NOMO-1 (cell line): ENCODE measurements at regions not wholly inside any gene's neighbourhood (a gene's known extent, or its start where the extent isn't known, plus 50 kb on each side); places are given as distances from the start of the nearest gene placed in this dataset.
"Not testable (repeated sequence)": the region's sequence is repeated elsewhere in the genome, so short reads cannot be mapped to it uniquely, and the experiment has no call there.

ENCODE experiments used
- DNase-seq, 2 experiments: peaks; one replicate each; lab custom pipeline; 2025; ENCODE audit not compliant: unreplicated experiment in 2 of 2; lab: John Stamatoyannopoulos, UW

DNA sequence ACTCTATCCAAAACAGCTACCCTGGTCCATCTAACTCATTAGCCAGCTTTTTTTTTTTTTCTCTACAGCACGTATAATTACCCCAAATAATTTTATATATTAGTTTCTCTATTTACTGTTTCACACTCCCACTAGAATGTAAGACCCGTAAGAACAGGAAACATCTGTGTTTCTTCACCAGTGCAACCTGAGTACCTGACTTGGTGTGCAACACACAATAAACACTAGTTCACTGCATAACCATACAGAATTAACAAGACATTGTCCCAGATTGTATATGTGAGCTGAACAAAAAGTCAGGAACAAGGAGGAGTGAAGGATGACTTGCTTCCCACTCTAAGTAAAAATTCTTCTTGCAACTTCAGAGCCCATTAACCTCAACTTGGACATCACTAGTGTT, 180.2 kb upstream of the AKR1E2 start:
- DNase-seq = no peak

DNA sequence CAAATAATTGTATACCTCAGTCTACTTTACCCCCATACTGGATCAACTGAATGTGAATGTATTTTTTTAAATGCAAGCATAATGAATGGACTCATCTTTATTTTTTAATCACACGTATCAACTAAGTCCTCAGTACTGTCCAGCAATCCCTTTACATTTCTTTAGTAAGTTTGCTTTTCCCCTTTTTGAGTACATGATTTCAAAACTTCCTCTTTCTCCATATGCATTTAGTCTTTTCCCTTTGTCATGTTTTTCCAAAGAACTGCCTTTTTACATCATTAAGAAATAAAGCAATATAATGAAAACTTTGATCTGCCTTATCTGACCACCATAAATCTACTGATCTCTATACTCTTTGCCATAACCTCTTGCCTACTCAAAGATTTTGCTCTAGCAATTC, 182.5 kb upstream of the AKR1E2 start:
- DNase-seq = peak in 1 of 2 experiments; percentile 61

DNA sequence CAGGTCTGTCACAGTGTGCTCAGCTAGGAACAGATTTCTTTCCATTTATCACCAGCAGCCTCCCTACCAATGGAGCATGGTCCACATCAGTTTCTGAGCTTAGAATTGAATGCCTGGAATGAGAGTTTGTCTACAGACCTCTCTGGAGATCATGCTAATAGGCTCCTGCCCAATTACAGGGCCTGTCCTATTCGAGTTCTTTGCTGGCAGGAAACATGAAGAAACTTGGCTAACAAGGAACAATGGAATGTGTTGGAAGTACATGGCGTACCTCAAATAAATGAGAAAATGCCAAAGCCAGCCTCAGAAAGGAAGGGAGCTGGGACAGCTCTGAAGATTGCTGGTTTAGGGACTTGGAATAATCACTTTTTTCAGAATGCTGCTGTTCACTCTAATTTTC, 186.0 kb upstream of the AKR1E2 start:
- no peak for DNase-seq

DNA sequence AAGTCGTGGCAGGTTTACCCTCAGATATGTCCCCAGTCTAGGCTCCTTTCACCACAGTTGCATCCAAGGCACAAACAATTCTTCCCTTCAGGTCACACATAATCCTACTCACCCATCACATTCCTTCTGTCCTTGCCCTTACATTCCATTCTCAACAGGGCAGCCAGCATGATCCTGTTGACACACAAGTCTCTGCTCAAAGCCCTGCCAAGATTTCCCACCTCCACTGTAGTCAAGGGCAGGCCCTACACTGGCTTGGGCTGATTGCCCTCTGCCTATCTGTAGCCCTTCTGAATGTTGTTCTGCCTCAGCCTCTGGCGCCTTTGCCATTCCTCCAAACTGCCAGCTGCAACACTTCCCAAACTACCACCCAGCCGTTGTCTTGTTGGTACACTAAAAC, 187.9 kb upstream of the AKR1E2 start:
- DNase-seq = no peak

DNA sequence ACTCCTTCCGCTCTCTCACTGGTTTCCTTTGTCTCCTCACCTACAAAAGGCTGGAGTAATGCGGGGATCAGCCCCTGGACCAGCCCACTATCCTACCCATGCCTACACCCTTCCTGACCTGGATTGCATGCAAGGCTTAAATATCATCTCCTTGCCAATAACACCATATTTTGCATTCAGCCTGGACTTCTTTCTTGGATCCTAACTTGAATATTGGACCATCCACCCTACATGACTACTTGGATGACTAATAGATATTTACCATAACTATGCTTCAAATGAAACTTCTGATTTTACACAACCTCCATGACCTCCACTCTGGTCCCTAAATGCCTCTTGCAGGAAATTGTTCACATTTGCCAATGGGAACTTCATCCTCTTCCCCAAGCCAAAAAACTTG, 188.3 kb upstream of the AKR1E2 start:
- DNase-seq = no peak

DNA sequence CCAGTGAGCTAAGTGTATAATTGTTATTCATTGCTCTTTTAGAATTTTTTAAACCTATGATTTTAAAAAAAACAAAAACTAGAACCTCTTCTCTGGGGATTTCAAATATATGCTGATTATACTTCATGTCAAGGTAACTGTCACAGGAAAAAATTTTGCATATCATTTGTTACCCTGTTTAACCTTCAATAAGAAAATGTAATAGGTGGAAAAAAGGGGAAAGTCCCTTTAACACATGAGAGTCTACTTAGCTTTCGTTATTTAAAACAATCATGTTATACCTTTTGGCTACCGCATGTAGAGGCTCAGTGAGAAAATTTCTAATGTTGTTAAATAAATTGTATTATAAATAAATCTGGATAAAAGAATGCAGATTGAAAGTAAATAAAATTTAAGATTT, 190.1 kb upstream of the AKR1E2 start:
- no peak for DNase-seq

DNA sequence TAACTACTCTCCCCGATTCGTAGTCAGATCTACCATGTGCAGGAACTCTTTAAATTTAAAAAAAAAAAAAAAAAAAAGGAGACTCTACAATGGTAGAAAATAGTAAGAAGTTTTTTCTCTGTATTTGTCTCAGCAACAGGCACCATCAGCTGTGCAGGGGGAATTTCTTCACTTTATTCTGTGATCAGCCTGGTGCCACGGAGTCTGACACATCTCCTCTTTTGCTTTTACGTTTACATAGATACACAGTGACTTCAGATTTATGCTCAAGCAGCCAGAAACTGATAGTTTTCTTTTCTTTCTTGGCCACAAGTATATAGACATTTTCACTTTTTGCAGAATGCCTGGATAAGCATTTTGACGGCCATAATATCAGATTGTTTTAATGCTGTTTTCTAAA, 190.6 kb upstream of the AKR1E2 start:
- DNase-seq = no peak

DNA sequence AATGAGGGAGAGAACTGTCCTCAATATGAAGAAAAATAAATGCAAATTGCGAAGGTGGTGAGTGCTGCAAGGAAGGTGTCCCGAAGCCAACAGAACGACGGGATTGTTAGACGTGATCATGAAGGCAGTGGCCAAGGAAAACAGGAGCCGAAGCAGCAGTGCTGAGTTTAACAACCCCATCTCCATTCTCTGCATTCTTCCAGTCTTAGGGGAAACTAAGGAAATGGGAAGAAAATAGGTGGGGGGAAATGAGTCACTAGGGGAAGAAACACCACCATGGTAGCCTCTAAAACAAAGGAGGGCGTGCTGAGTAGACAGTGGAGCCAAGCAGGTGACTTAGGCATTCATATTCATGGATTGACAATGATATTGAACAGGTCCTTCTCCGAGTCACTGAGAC, 192.2 kb upstream of the AKR1E2 start:
- no peak for DNase-seq

DNA sequence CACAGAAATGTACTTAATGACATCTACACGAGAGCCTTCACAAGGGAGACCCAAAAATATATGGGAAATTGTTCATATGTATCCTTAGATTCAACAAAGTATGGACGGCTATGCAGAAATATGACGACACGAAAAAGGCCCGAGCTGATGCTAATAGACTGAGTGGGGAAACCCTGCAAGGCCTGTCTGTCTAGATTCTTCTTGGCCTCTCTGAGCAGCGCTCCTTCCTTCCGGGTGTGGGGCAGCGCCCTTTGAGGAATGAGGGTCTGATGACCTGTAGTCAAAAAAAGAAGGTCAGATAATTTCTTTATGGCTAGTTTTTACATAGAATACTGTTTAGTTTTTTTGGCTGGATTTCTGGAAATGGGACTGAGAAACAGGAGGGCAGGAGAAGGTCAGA, 192.8 kb upstream of the AKR1E2 start:
- no peak for DNase-seq

DNA sequence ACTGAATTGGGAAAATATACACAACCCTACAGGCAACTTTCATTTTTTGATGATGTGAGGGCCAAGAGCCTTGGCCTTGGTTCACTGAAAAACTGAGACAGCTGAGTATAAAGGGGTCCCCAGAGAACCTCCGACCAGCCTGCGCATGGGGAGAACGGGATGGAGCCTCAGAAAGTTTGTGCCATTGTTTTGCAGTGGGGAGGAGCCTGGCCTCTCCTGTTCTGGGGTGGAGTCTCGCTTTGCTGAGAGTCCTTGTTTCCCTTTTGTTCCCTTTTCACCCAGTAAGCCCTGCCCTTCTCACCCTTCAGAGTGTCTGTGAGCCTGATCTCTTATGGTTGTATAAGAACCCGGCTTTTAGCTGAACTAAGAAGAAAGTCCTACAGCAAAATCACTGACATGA, 193.2 kb upstream of the AKR1E2 start:
- no peak for DNase-seq

DNA sequence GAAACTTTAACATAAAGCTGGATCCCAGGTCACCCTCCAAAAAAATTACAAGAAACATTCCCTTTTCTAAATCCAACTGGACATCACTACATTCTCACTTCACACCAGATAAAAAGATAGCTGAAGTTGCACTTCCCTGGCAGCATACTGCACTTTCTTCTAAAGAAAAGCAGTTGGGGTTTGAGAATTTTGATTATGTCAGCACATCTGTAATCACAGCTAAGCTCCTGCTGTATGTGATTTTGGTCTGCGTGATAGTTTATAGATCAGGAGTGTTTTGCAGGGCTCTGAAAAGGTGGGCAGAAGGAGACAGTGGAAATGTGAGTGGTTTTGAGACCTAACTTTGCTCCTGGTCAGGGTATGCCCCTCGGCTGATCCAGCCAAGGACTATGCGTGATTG, 199.1 kb upstream of the AKR1E2 start:
- no peak for DNase-seq

DNA sequence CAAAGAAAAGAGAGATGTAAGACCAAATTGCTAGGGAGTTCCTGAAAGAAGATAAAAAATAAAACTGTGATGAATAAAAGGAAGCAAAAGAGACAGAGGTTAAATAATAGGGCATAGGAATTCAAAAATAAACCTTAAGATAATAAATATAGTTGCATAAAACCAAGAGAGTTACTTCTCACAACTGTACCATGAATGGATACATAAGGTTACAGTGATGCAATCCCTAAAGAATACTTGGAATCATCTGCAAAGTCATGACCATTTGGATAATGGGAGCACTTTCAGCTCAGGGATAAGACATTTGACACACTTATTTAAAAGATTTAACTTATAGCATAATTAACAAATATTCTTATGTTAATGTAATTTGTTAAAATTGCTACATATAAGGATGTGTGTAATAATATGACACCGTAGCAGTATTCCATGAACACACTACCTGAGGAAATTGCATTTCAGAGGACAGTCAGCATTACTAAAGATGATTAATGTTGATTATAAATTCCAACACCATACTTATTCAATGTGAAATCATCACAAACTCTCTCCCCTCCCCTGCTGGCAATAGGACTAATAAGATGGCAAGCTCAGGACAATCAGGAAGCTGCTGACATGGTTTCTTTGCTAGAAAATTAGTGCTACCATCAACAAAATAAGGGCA, 202.1 kb upstream of the AKR1E2 start:
- no peak for DNase-seq

DNA sequence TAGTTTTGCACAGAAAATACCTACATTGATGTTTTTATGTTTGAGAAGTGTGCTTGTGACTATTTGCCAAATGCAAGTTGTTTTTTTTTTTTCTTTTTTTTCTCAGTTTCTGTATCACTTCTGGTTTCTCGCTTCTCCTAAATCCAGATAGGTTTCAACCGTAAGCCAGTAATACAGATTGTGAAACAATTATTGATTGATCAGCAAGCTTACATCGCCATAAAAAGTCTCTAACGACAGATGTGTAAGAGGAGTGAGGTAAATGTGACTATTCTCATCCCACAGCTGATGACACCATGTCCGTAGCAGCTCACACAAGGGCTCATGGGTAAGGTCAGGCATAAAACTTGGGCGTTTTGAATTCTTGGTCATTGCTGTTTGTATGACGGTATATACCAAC, 202.8 kb upstream of the AKR1E2 start:
- peak; percentile 11 to 61 for DNase-seq

DNA sequence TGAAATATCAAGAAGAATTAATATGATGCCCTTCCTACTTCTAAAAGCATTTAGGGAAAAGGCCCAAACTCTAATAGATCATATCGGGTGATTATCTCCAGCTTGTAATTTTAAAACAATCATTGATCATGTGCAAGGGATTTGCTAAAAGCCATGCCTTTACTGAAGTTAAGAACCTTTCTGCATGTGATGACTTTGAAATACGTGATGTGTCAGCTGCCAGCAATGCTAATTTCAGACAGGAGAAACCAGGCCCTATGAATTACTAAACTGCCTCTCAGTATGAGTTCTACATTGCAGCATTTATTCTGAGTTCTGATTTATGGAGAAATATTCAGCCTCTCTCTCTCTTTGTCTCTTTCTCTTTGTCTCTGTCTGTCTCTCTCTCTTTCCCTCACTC, 203.6 kb upstream of the AKR1E2 start:
- DNase-seq = peak in 1 of 2 experiments; percentile 25

DNA sequence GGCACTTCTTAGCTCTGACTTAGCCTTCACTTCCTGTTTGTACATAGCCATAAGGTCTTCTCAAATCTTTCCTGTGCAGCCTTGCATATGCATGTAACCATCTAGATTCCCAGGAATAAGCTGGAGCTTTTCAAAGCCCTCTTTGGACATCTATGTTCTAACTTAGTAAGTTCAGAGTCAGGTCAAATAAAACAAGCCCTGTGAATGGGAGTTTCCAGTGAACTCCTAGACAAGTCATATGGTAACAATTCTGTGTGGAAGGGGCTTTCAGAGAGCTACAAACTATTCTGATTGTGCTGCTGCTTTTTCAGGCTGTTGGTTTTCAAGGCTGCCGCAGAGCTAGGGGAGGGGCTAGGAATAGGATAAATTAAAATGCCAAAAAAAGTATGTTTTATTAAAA, 208.4 kb upstream of the AKR1E2 start:
- no peak for DNase-seq

DNA sequence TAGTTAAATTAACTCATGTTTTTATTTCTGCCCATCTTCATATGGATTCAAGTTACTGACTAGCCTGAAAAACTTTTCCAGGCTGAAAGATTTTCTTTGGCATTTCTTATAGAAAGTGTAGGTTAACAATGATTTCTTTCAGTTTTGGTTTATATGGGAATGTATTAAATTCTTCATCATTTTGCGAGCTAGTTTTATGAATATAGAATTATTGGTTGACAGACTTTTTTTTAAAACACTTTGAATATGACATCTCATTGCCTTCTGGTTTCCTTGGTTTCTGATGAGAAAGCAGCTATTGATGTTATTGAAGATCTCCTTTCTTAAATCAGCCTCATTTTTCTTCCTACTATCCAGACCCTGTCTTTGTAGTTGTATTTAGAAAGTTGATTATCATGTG, 211.0 kb upstream of the AKR1E2 start:
- no peak for DNase-seq

DNA sequence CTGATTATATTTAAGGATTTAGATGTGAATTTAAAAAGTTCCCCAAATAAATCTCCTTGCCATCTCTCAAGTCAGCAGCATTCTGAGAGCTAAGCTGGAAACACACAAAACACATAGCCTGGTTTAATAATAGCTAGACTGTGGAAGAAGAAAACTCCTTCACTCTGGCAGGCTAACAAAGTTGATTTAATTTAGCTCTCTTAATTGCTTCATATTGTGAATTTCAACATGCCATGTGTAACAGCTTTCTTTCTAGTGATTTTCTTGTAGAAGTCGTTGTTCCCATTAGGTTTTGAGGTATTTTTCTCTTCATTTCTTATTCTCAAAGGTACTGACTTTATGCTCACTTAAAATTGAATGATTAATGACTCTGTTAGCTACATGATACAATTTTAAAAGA, 216.8 kb upstream of the AKR1E2 start:
- DNase-seq = no peak

DNA sequence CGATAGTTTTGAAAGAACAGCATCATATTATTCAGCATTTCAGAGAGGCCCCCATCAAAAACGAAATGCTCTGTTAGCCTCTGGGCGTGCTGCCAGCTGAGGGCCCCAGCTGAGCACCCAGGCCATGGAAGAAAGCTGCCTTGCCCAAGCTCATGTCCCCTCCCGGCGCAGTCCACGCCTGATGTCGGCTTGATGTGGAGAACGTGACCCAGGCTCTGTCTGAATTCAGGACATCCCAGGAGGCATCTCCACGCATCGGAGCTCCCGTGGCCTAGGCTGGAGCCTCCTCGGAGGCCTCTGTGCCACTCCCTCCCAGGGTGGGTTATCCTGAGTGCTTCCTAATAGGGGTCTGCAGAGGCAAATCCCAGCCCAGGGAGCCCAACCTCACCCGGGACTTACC, 218.3 kb upstream of the AKR1E2 start:
- DNase-seq = no peak

DNA sequence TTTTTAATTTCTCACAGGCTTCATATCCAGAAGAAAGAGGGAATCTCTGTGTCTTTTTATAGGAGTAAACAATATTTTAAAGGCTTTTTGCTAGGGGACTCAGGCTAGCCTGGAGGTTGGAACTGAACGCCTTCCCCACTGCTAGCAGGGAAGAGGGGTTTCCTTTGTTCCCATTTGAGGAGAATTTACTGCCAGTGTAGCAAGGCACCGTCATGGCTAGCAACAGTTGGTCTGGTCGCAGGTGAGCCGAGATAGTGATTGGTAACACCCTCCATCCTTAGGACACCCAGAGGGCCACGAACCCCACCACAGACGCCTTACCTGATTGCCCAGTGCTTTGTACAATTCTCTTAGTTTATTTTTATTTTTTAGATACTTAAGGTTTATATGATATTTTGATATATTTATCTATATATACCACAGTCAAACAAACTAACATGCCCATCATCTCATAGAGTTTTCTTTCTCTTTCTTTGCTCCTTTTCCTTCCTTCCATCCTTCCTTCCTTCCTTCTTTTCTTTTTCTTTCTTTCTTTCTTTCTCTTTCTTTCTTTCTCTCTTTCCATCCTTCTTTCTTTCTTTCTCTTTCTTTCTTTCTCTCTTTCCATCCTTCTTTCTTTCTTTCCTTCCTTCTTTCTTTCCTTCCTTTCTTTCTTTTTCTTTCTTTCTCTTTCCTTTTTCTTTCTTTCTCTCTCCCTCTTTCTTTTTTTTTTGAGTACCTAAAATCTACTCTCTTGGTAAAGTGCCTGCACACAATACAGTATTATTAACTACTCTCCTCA, 219.0 kb upstream of the AKR1E2 start:
- DNase-seq = no peak

DNA sequence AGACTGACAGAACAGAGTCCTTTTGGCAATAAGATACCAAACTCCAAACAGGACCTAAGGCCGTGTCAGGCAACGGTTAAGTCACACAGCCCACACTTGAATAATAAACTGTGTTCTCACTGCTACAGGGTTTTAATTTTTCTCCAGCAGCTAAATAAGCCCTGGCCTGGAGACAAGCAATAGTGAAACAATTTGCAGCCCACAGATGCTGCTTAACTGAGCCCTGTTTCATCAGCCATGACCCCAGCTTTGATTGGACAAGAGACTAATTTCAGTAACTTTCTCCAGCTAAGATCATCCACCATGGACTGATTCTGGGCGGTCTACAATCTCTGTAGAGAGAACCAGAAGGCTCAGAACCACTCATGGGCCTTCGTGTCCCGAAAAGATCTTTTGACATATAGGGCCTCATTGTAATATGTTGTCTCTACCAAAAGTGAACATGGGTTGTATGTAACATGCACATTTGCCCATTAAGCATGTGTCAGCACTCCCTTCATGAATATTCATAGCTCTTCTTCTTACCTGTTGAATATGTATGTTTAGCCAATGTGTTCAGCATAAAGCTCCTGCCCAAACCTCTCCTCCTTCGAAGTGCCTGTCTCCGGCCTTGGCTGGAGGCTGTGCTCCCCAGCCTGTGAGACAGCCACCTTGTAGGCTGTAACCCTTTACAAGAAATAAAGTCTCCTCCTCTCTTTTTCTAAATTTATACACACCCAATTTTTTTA, 223.1 kb upstream of the AKR1E2 start:
- no peak for DNase-seq

DNA sequence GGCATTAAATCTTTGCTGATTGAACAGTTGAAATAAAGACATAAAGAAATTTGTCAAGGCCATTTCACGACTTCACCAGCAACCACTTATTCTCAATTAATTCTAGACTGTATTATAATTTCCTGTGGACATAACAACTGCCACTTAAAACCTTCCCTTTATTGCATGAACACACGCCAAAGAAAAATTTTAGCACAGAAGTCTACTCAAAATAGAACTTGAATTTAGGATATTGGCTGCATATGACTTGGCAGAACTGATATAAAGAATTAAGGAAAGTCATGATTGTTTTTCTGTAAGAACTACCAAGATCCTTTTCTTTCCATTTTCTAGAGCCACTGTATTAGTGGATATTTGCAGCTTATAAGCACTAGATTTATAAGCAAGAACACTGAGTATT, 226.5 kb upstream of the AKR1E2 start:
- no peak for DNase-seq

DNA sequence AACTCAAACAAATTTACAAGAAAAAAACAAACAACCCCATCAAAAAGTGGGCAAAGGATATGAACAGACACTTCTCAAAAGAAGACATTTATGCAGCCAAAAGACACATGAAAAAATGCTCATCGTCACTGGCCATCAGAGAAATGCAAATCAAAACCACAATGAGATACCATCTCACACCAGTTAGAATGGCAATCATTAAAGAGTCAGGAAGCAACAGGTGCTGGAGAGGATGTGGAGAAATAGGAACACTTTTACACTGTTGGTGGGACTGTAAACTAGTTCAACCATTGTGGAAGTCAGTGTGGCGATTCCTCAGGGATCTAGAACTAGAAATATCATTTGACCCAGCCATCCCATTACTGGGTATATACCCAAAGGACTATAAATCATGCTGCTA, 228.1 kb upstream of the AKR1E2 start:
- not testable (repeated sequence) for DNase-seq
